A673 (cell line): ENCODE measurements at regions not wholly inside any gene's neighbourhood (a gene's known extent, or its start where the extent isn't known, plus 50 kb on each side); places are given as distances from the start of the nearest gene placed in this dataset.

Source experiments
- EZH2 ChIP-seq: fragments of 200-600 bp; sonication (generic); IDR thresholded peaks from 2 replicates; pipeline ENCODE4 v1.6.1; 2017; ENCODE audit warnings: borderline replicate concordance, low read depth, mild to moderate bottlenecking, mixed read lengths, antibody characterized with exemption, low read length; ENCODE audit not compliant: poor library complexity, severe bottlenecking
- TF ChIP-seq, protein P1 (sequence below): fragments of 300-800, 200-600 bp; sonication (generic); conservative IDR thresholded peaks from 2 replicates; pipeline ENCODE4 v1.5.1; 2017; ENCODE audit warnings: low read depth, mild to moderate bottlenecking, antibody characterized with exemption, low read length, moderate library complexity, mixed read lengths

DNA sequence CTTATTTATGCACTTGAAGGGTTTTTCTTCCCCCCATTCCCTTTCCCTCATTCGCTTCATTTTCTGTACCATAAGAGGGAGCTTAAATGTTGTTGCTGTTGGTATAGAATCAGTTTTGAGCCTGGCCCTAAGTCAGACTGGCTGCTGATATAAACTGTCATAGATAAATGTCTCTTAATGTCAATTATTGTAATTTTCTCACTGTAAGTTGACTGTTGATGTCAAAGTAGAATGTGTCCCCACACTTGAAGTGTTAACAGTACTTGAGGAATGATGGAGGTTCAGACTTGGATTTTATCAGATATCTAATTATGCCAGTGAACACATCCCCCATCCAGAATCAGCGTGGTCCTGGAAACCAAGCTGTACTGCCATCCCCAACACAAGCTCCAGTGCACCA is 87.8 kb downstream of the PRR15 start:
- TF ChIP-seq, protein P1, sequence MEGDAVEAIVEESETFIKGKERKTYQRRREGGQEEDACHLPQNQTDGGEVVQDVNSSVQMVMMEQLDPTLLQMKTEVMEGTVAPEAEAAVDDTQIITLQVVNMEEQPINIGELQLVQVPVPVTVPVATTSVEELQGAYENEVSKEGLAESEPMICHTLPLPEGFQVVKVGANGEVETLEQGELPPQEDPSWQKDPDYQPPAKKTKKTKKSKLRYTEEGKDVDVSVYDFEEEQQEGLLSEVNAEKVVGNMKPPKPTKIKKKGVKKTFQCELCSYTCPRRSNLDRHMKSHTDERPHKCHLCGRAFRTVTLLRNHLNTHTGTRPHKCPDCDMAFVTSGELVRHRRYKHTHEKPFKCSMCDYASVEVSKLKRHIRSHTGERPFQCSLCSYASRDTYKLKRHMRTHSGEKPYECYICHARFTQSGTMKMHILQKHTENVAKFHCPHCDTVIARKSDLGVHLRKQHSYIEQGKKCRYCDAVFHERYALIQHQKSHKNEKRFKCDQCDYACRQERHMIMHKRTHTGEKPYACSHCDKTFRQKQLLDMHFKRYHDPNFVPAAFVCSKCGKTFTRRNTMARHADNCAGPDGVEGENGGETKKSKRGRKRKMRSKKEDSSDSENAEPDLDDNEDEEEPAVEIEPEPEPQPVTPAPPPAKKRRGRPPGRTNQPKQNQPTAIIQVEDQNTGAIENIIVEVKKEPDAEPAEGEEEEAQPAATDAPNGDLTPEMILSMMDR, result no peak
- no peak for TF ChIP-seq EZH2
